Spleen (tissue), 7 donors: ENCODE measurements at regions not wholly inside any gene's neighbourhood (a gene's known extent, or its start where the extent isn't known, plus 50 kb on each side); places are given as distances from the start of the nearest gene placed in this dataset.

Experiments
- CTCF ChIP-seq, 11 experiments: fragments of 200-600 bp in 7 of 11; fragments of 450-650 bp in 4 of 11; sonication (generic) in 4 of 11; IDR thresholded peaks in 8 of 11; conservative IDR thresholded peaks in 3 of 11; 1 replicate in 7 of 11; 2 replicates in 4 of 11; pipeline versions ENCODE4 v1.4.0 to v1.8.0; 2016 to 2021; ENCODE audit warnings: antibody characterized with exemption in 11 of 11, inconsistent platforms in 4 of 11, mild to moderate bottlenecking in 1 of 11
- POLR2A ChIP-seq, 3 donors: fragments of 450-650 bp; IDR thresholded peaks; one replicate each; pipeline ENCODE4 v1.5.1; 2017; ENCODE audit warnings: antibody characterized with exemption in 3 of 3, mild to moderate bottlenecking in 1 of 3
- POLR2AphosphoS5 ChIP-seq, 3 donors: sonication (generic); formaldehyde crosslinking; IDR thresholded peaks; one replicate each; pipeline ENCODE4 v1.5.1; 2017; ENCODE audit warnings: antibody characterized with exemption in 3 of 3
- donor health status: DM: no; HTN: no; CAD: no; lungs with moderate emphysema.
- donor health status: DM: no; HTN: no; CAD: no.
- donor health status: DM: no; HTN: no; CAD: no.

- TF ChIP-seq CTCF (IDR thresholded peaks at IDR 0.05 in 8 of 11, conservative IDR thresholded peaks at IDR 0.05 in 3 of 11) (no peak), POLR2AphosphoS5 (IDR thresholded peaks at IDR 0.05) (no peak), POLR2A (IDR thresholded peaks at IDR 0.05) (no peak)
Measured at GRCh38 chr20:50417023-50417329, 93.2 kb upstream of the PTPN1 start.
